Small intestine (tissue), 7 donors: ENCODE measurements at regions not wholly inside any gene's neighbourhood (a gene's known extent, or its start where the extent isn't known, plus 50 kb on each side); places are given as distances from the start of the nearest gene placed in this dataset.

Experiments used
- DNase-seq, 2 donors: peaks; one replicate each; pipeline versions ENCODE4 v3.0.0 to v3.0.0-alpha.2; 2013
- FAIRE-seq: peaks from 2 replicates; lab custom pipeline; 2012; peaks lifted over from hg19 to GRCh38; lab: Jason Lieb, UNC
- H3K27ac ChIP-seq, 3 donors: one replicate each; pipeline ENCODE4 v1.5.1; 2013; ENCODE audit warnings: low read length in 2 of 3, mild to moderate bottlenecking in 2 of 3, control low read depth in 1 of 3, inconsistent platforms in 1 of 3, low read depth in 1 of 3, moderate library complexity in 1 of 3
- H3K27me3 ChIP-seq, 3 donors: one replicate each; pipeline ENCODE4 v1.6.1; 2013; ENCODE audit warnings: low read length in 3 of 3, inconsistent platforms in 1 of 3; ENCODE audit not compliant: control insufficient read depth in 3 of 3, insufficient read depth in 3 of 3
- H3K36me3 ChIP-seq, 3 donors: one replicate each; pipeline ENCODE4 v1.6.1; 2013; ENCODE audit warnings: low read length in 3 of 3, inconsistent platforms in 1 of 3, low read depth in 1 of 3, mild to moderate bottlenecking in 1 of 3, moderate library complexity in 1 of 3; ENCODE audit not compliant: control insufficient read depth in 3 of 3, insufficient read depth in 2 of 3
- H3K4me1 ChIP-seq, 3 donors: one replicate each; pipeline ENCODE4 v1.6.1; 2013; ENCODE audit warnings: low read length in 2 of 3, inconsistent platforms in 1 of 3, low read depth in 1 of 3, mild to moderate bottlenecking in 1 of 3, moderate library complexity in 1 of 3; ENCODE audit not compliant: control insufficient read depth in 3 of 3, insufficient read depth in 2 of 3
- H3K4me3 ChIP-seq, 3 donors: one replicate each; pipeline ENCODE4 v1.5.1; 2013; ENCODE audit warnings: low read length in 3 of 3, control low read depth in 1 of 3, inconsistent platforms in 1 of 3, low read depth in 1 of 3, mild to moderate bottlenecking in 1 of 3, moderate library complexity in 1 of 3
- H3K9me3 ChIP-seq, 2 donors: one replicate each; pipeline ENCODE4 v1.6.1; 2013; ENCODE audit warnings: low read depth in 1 of 2, low read length in 1 of 2; ENCODE audit not compliant: control insufficient read depth in 2 of 2, insufficient read depth in 1 of 2
- WGBS, 3 donors: extraction: QIAGEN DNeasy Blood & Tissue Kit; methylation state at CpG; one replicate each; pipeline ENCODE4 v1.1.7; 2013; 5-methylcytosine and 5-hydroxymethylcytosine counted together
- donor health status: healthy with polysubstance abuse.
- donor health status: control.
- donor health status: control.
- donor health status: Bipolar disorder and iron deficiency.
- donor health status: healthy.

DNA sequence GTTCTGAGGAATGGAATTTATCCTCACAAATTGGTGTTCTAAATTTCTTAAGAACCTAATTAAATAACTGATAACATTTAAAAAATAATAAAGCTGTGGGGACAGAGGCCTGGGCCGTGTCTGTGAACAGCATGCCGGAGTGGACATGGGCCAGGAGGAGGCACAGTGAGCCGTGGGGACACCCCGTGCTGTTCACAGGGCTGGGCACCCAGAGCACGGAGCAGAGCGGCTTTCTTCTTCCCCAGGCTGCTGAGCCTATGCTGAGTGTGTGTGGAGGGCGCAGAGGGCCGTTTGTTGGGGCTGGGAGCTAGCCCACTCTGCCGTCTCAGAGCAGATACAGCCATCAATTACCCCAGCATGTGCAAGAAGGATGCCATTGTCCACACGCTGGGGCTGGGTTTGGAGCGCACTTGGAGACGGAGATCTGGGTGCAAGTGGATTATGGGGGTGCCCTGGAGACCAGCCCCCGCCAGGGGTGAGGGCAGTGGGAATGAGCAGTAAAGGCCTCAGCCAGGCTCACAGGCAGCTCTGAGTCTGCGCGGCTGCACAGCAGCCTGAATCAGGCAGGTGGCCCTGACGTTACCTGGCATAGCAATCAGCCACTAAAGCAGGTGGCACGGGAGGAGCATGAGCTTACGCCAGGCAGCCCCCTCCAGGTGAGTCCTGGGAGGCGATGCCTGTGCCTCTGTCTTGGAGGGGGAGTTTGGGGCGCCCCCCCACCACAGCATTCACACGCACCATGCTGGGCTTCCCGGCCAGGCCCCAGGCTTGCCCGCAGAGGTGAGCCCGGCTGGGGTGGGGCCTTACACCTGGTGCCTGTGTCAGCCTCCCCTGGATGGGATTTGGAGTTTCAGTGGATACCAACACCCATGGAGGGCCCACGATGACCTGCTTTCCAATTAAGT, 52.1 kb upstream of the SLC66A3 start:
- DNase-seq (no peak), FAIRE-seq (no peak)
- H3K9me3 ChIP-seq, result no peaks in the 10 kb centered on the region
- WGBS, 3 donors, result 68 to 81% (median 69%) methylated on average over 24 to 25 of the region's 25 CpGs
- H3K36me3 ChIP-seq, result no peaks in the 10 kb centered on the region
- H3K27ac ChIP-seq, result no peak overlapping the region
- H3K4me1 ChIP-seq, result no peaks in the 10 kb centered on the region
- no peaks in the 10 kb centered on the region for H3K27me3 ChIP-seq
- H3K4me3 ChIP-seq, result no peak overlapping the region

DNA sequence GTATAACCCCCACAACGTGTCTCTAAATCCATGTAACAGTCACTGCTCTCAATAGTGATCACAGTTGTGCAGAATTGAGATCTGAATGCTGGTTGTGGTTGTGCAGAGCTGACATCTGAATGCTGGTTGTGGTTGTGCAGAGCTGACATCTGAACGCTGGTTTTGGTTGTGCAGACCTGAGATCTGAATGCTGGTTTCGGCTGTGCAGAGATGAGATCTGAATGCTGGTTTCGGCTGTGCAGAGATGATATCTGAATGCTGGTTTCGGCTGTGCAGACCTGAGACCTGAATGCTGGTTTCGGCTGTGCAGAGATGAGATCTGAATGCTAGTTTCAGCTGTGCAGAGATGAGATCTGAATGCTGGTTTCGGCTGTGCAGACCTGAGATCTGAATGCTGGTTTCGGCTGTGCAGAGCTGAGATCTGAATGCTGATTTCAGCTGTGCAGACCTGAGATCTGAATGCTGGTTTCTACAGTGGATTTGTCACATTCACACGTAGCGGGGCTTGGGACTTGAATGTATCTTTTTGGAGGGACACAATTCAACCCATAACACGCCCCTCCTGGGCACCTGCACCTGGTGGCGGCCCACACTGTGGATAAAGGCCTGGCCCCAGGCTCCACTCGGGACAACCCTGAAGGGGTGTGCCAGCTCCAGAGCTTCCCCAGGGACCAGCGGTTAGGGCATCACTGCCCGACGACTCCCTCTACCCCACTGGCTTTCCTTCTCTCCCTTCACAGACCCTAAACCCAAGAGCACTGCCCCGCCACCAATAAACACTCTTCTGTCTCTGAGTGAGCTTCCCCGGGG, 51.1 kb upstream of the SLC66A3 start:
- 69 to 79% (median 76%) methylated on average over 18 of the region's 18 CpGs for WGBS, 3 donors
- no peak for DNase-seq

DNA sequence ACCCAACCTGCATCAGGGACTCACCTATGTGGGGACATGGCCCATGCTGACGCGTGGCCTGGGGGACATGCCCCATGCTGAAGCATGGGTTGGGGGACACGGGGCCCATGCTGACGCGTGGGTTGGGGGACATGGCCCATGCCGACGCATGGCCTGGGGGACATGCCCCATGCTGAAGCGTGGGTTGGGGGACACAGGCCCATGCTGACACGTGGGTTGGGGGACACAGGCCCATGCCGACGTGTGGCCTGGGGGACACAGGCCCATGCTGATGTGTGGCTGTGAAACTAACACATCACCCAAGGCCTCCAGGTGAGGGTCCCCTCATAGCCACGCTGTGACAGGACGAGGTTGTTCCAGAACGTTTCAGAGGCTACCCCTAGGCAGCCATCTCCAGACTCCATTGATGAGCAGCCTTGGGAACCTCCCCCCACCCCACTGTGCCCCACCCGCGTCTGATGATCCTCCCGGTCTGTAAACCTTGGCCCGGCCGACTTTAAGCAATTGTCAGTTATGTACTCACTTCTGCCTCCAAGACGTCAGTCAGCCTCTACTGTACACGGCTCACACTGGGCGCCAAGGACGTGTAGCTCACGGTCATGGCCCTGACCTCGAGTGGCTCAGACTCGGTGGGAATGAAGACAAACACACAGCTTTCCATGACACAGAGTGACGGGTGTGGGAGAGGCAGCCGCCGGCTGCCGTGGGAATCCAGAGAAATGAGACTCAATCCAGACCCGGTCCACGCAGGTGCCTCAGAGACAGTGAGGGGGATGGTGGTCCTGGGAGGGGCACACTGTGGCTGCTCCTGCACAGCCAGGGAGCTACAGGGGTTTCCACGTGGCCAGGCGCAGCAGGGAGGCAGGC, 50.2 kb upstream of the SLC66A3 start:
- H3K4me1 ChIP-seq, result no peaks in the 10 kb centered on the region
- no peak overlapping the region for H3K27ac ChIP-seq
- DNase-seq (no peak), FAIRE-seq (no peak)
- 80 to 89% (median 89%) methylated on average over 33 to 34 of the region's 34 CpGs for WGBS, 3 donors
- H3K27me3 ChIP-seq, result no peaks in the 10 kb centered on the region
- no peaks in the 10 kb centered on the region for H3K9me3 ChIP-seq
- no peaks in the 10 kb centered on the region for H3K36me3 ChIP-seq
- H3K4me3 ChIP-seq, result no peak overlapping the region

More for the DNA sequence above, 51.1 kb upstream of the SLC66A3 start:
- no peaks in the 10 kb centered on the region for H3K36me3 ChIP-seq
- no peaks in the 10 kb centered on the region for H3K27me3 ChIP-seq
- no peaks in the 10 kb centered on the region for H3K4me1 ChIP-seq
- H3K4me3 ChIP-seq, result no peak overlapping the region
- H3K9me3 ChIP-seq, result no peaks in the 10 kb centered on the region
- no peak overlapping the region for H3K27ac ChIP-seq
- no peak for FAIRE-seq
